HG03460 (cell line): ENCODE measurements at regions not wholly inside any gene's neighbourhood (a gene's known extent, or its start where the extent isn't known, plus 50 kb on each side); places are given as distances from the start of the nearest gene placed in this dataset.
A peak's percentile ranks its signal among the peaks of the same experiment; 100 is the strongest.

Experiments used
- ATAC-seq: cut with Tn5 transposase; IDR thresholded peaks from one replicate; pipeline ENCODE4 v1.9.1; 2021; ENCODE audit not compliant: unreplicated experiment

GRCh38 chr3:189041482-189042090 lies 130.2 kb upstream of the TPRG1 start:
- peak; percentile 97 for ATAC-seq

DNA sequence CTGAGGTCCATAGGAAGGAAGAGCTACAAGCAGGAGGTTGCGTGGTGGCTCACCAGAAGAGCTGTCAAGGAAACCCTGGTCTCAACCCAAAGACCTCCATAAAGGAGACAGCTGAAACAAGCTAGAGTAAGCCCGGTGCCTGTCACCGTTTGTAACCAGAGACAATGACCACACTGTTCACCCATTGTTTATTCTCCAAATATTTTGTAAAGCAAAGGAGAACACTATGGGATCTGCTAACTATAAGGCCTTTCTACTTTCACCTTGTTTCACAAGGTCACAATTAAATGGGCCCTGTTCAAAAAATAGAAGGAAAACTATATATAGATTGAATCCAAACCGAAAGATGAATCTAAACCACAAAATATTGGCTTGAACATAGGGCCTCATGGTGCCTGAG lies 128.9 kb upstream of the TPRG1 start:
- ATAC-seq: no peak

DNA sequence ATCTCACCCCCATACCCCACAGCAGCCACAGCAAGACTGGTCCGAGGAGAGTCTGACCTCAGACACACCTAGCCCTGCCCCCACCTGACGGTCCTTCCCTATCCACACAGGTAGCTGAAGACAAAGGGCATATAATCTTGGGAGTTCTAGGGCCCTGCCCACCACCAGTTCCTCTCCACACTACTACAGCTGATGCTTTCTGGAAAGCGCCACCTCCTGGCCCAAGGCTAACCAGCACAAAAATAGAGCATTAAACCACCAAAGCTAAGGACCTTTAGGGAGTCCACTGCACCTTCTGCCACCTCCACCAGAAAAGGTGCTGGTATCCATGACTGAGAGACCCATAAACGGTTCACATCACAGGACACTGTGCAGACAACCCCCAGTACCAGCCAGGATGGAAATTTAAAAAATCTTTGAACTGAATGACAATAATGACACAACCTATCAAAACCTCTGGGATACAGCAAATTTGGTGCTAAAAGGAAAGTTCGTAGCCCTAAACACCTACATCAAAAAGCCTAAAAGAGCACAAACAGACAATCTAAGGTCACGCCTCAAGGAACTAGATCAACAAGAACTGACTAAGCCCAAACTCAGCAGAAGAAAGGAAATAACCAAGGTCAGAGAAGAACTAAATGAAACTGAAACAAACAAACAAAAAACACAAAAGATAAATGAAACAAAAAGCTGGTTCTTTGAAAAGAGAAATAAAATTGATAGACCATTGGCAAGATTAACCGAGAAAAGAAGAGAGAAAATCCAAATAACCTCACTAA lies 122.1 kb upstream of the TPRG1 start:
- ATAC-seq: no peak

DNA sequence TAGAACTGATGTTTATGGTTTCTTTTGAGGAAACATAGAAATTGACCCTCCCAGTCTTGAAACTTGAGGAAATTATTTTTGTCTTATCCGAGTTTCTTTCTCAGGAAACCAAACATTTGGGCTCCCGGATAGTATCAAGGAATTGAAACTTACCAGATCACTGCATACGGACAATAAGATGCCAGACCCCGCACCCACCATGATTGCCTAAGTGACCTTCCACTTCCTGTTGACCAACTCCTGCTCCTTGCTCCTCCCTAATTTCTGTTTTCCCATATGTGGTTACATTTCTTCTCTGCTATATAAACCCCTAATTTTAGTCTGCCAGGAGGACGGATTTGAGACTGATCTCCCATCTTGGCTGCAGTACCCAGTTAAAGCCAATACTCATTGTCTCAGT lies 118.4 kb upstream of the TPRG1 start:
- no peak for ATAC-seq

GRCh38 chr3:189056646-189057335 lies 115.0 kb upstream of the TPRG1 start:
- no peak for ATAC-seq

GRCh38 chr3:189057369-189057768 lies 114.4 kb upstream of the TPRG1 start:
- ATAC-seq: no peak

DNA sequence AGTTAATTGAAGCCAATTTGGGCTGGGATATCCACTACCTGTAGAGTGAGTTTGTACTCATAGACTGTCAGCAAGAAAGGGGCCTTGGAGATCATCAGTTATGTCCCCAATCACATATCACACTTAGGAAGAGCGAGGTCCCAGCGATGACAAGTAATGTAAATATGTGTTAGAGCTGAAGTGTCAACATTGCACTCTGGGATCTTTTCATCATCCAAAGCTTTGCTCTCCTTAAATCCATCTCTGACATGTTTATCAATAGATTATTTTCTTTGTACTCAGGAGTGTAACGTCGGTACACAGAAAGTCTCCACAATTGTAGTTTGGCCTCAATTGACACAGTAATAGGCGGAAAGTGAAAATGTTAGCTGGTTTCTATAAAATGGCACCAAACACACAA lies 113.7 kb upstream of the TPRG1 start:
- ATAC-seq: no peak

DNA sequence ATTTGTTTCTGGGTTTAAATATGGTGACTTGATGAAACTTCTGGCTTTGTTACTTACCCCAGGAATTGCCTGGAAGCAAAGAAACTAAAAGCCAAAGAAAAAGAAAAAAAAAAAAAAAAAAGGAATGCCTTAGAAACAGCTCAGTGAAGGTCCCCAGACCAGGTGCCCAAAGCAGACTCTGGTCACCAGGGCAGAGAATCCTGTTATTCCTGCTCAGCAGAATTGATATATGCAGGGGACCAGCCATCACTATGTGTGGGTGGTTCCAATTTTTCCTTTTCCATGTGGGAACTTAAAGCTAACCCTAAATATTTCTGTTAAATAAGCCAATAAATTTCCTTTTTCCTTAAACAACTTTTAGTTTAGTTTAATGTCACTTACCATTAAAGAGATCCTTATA lies 100.8 kb upstream of the TPRG1 start:
- no peak for ATAC-seq

DNA sequence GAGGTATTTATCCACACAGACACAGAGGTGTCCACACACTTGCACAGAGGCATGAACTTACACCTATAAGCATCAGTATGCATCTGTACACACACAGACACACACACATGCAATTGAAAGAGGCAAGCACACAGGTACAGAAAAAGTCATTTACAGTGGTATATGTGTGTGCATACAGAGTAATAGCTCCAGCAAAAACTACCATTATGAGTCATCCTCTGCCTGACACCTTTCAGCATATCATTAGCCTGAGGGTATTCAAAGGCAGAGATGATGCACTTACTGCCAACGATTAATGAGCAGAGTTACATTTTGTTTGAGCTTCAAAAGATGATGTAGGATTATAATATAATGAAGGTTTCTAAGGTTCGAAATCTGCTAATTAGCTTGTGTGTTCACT lies 100.3 kb upstream of the TPRG1 start:
- ATAC-seq: no peak

- no peak for ATAC-seq
These were observed 95.3 kb upstream of the TPRG1 start for GRCh38 chr3:189076449-189076848.

DNA sequence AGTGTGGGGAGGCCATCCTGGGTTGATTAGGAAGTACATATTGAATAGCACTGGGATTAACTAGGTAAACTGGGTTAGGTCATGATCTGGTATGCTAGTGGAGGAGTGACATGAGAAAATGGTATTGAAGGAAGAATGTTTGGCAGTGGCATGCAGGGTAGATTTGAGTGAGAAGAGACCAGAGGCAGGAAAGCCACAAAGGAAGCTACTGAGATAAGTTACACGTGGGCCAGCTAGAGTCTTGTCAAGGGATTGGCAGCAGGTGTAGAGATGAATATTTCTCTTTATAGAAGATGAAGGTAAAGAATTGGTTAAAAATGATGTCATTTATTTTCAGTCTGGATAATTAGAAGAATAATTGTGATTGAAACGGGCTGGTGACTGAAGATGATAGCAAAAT lies 91.0 kb upstream of the TPRG1 start:
- ATAC-seq: no peak

- no peak for ATAC-seq
These were observed 88.9 kb upstream of the TPRG1 start for GRCh38 chr3:189082666-189083427.

DNA sequence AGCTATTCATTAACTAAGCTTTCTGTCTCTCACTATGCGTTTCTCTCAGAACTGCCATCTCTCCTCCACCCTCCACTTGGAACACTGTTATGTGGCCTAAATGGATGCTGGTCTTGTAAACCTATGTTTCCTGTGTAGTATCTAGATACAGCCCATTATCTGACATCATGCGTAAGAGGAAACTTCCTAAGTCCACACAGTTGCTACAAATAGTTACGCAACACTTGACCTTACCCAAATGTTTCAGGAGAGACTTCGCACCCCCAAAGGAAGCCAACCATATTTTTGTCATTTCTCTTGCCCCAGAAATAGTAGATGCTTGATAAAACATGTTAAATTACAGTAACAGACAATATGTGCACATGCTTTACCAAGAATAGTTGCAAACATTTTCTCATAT lies 87.2 kb upstream of the TPRG1 start:
- ATAC-seq: no peak

- ATAC-seq: no peak
These were observed 79.2 kb upstream of the TPRG1 start for GRCh38 chr3:189092547-189092946.

- ATAC-seq: no peak
These were observed 77.2 kb upstream of the TPRG1 start for GRCh38 chr3:189094539-189094938.

- ATAC-seq: no peak
These were observed 75.7 kb upstream of the TPRG1 start for GRCh38 chr3:189096092-189096491.

- no peak for ATAC-seq
These were observed 72.7 kb upstream of the TPRG1 start for GRCh38 chr3:189099031-189099471.

DNA sequence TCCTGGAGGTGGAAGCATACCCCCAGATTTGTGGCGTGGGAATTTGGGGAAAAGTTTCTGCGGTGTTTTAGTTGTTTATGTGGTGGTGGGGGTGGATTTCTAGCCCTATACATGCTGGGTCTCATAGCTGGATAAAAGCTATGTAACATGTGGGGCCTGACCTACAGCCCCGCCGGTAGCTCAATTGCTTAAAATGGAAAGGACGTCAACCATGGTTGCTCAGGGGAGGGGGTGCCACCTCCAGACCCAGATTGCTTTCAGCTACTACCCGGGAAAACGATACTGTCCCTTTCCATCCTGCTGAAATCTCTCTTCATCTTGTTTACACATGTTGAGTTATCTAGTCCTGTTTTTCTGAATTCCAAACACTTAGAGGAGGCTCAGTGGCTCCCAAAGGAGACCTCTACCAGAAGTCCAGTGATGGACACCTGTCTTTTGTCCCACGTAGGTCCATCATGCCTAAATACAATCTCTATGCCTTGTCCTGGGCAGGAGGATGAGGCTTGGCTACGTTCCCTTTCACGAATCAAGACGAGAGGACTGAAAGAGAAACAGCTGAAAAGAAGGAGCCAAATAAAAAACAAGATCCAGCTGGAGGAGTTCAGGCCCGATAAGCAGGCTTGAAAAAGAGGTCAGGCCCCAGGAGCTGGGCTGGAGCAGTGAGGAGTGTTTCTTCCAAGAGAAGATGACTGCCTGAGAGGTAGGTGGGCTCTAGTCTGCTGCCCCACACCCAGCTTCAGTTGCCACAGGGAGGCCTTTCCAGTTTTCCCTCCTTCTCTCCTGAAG lies 72.1 kb upstream of the TPRG1 start:
- ATAC-seq: no peak

DNA sequence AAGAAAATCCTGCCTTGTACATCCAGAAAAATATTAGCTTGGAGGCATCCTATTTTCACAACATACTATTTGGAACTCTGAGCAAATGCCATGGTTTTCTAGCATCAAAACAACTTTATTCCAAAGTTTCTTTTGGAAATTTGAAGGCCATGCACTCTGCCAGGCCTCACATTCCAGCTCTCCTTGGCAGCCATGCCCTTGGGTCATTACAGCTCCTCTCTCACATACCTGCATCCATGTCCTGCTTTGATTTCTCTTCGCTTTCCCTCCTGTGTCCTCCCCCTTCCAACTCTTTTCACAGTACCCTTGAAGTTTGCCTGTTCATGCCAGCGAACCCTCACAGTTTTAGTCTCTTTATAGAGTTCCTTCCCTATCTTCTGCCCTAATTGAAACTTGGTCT lies 70.9 kb upstream of the TPRG1 start:
- no peak for ATAC-seq

GRCh38 chr3:189101594-189101993 lies 70.2 kb upstream of the TPRG1 start:
- no peak for ATAC-seq

DNA sequence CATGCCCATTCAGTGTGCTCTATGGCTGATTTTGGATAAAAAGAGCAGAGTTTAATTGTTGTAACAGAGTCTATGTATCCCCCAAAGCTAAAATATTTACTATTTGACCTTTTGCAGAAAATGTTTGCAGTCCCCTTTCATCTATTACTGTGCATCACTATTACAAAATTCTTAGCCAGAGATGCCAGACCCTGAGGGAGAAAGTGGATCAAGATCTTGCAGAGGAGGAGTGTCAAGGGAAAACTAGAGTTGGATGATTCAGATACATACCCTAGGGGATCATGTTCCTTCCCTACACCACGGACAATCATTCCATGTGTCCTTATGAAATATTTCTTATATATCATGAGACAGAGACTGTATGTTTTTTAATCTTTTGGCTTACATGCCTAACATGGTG lies 68.6 kb upstream of the TPRG1 start:
- ATAC-seq: no peak
